Sigmoid colon (tissue), 6 donors: ENCODE measurements at regions not wholly inside any gene's neighbourhood (a gene's known extent, or its start where the extent isn't known, plus 50 kb on each side); places are given as distances from the start of the nearest gene placed in this dataset.

Experiments used
- DNase-seq: peaks from one replicate; pipeline ENCODE4 v3.0.0-alpha.2; 2019
- H3K27ac ChIP-seq, 4 donors: fragments of 200-600 bp; sonication (generic); one replicate each; pipeline ENCODE4 v1.5.1; 2016 to 2019; ENCODE audit warnings: mild to moderate bottlenecking in 1 of 4
- H3K27me3 ChIP-seq, 3 donors: fragments of 200-600 bp; sonication (generic); one replicate each; pipeline ENCODE4 v1.5.1; 2019; ENCODE audit warnings: mild to moderate bottlenecking in 1 of 3
- H3K36me3 ChIP-seq, 4 donors: fragments of 200-600 bp; sonication (generic); one replicate each; pipeline ENCODE4 v1.5.1; 2016 to 2019
- H3K4me1 ChIP-seq, 4 donors: fragments of 200-600 bp; sonication (generic); one replicate each; pipeline ENCODE4 v1.5.1; 2017 to 2019
- H3K4me3 ChIP-seq, 4 donors: fragments of 200-600 bp; sonication (generic); one replicate each; pipeline ENCODE4 v1.5.1; 2017 to 2019; ENCODE audit warnings: mild to moderate bottlenecking in 2 of 4, moderate library complexity in 1 of 4
- H3K9me3 ChIP-seq, 4 donors: fragments of 200-600 bp in 3 of 4; sonication (generic) in 3 of 4; one replicate each; pipeline versions ENCODE4 v1.5.1 to v1.6.1; 2013 to 2019
- CTCF ChIP-seq, 4 experiments: fragments of 450-650 bp in 3 of 4; fragments of 200-600 bp in 1 of 4; IDR thresholded peaks; one replicate each; pipeline ENCODE4 v1.5.1; 2016 to 2019; ENCODE audit warnings: antibody characterized with exemption in 4 of 4, mild to moderate bottlenecking in 3 of 4, moderate library complexity in 2 of 4
- EP300 ChIP-seq, 4 donors: sonication (generic); formaldehyde crosslinking; IDR thresholded peaks; one replicate each; pipeline ENCODE4 v1.6.1; 2017; ENCODE audit warnings: antibody characterized with exemption in 4 of 4
- POLR2A ChIP-seq, 2 donors: fragments of 450-650 bp; IDR thresholded peaks; one replicate each; pipeline ENCODE4 v1.6.1; 2016; ENCODE audit warnings: antibody characterized with exemption in 2 of 2, mild to moderate bottlenecking in 2 of 2, moderate library complexity in 2 of 2
- POLR2AphosphoS5 ChIP-seq, 4 donors: sonication (generic); formaldehyde crosslinking; IDR thresholded peaks; one replicate each; pipeline ENCODE4 v1.6.1; 2017; ENCODE audit warnings: antibody characterized with exemption in 4 of 4
- WGBS, 2 donors: extraction: QIAGEN DNeasy Blood & Tissue Kit; methylation state at CpG; one replicate each; pipeline ENCODE4 v1.1.7; 2013; 5-methylcytosine and 5-hydroxymethylcytosine counted together
- intact Hi-C: fragments of 100-400 bp; cut with DNase I; formaldehyde crosslinking; loops from one replicate; pipeline ENCODE4 v1.15.1; 2023
- donor health status: healthy with polysubstance abuse.
- donor health status: healthy.

GRCh38 chr2:221752781-221753180, 180.7 kb upstream of the EPHA4 start:
- intact Hi-C loops: loop anchor here (5.0 kb wide), 1 partner anchor 190 kb away; no protein-coding TSS in a partner anchor
- 89 to 96% methylated on average over 4 of the region's 4 CpGs for WGBS, 2 donors

GRCh38 chr2:221750316-221750715, 178.2 kb upstream of the EPHA4 start:
- Histone ChIP-seq H3K36me3 (no peaks in the 10 kb centered on the region), H3K4me1 (peaks cover 0 to 13% (median 5%) of the 10 kb centered on the region in 4 donors), H3K9me3 (no peaks in the 10 kb centered on the region), H3K4me3 (no peak overlapping the region), H3K27me3 (no peaks in the 10 kb centered on the region), H3K27ac (peak overlapping the region in 3 of 4 donors; percentile 42 to 60 (median 51))
- intact Hi-C loops: loop anchor here (5.0 kb wide), 1 partner anchor 192 kb away; no protein-coding TSS in a partner anchor
- no peak for DNase-seq
- WGBS, 2 donors: 94 to 98% methylated on average over 1 of the region's 1 CpG
- TF ChIP-seq POLR2AphosphoS5 (IDR thresholded peaks at IDR 0.05) (peak; percentile 28 to 76 (median 56)), CTCF (IDR thresholded peaks at IDR 0.05) (no peak)

More at GRCh38 chr2:221752781-221753180, 180.7 kb upstream of the EPHA4 start:
- Histone ChIP-seq H3K4me3 (no peak overlapping the region), H3K4me1 (peaks cover 0 to 13% (median 5%) of the 10 kb centered on the region in 4 donors), H3K27me3 (no peaks in the 10 kb centered on the region), H3K27ac (no peak overlapping the region), H3K36me3 (no peaks in the 10 kb centered on the region), H3K9me3 (no peaks in the 10 kb centered on the region)
- DNase-seq: no peak
- no peak for TF ChIP-seq CTCF (IDR thresholded peaks at IDR 0.05)
- no peak for TF ChIP-seq POLR2AphosphoS5 (IDR thresholded peaks at IDR 0.05)
- no peak for TF ChIP-seq EP300 (IDR thresholded peaks at IDR 0.05)
- TF ChIP-seq POLR2A (IDR thresholded peaks at IDR 0.05): no peak

GRCh38 chr2:221747289-221747972, 175.3 kb upstream of the EPHA4 start:
- H3K4me3 ChIP-seq: no peak overlapping the region
- WGBS, 2 donors: 84 to 87% methylated on average over 3 of the region's 3 CpGs
- TF ChIP-seq CTCF (IDR thresholded peaks at IDR 0.05) (no peak), POLR2A (IDR thresholded peaks at IDR 0.05) (no peak), POLR2AphosphoS5 (IDR thresholded peaks at IDR 0.05) (no peak), EP300 (IDR thresholded peaks at IDR 0.05) (no peak)
- intact Hi-C loops: no loop called here
- H3K4me1 ChIP-seq: peaks cover 0 to 13% (median 5%) of the 10 kb centered on the region in 4 donors
- no peaks in the 10 kb centered on the region for H3K36me3 ChIP-seq
- no peaks in the 10 kb centered on the region for H3K9me3 ChIP-seq
- H3K27me3 ChIP-seq: no peaks in the 10 kb centered on the region
- no peak for DNase-seq
- H3K27ac ChIP-seq: peak overlapping the region in 1 of 4 donors; percentile 2

GRCh38 chr2:221741496-221742211, 169.6 kb upstream of the EPHA4 start:
- no peak for TF ChIP-seq EP300 (IDR thresholded peaks at IDR 0.05)
- TF ChIP-seq POLR2AphosphoS5 (IDR thresholded peaks at IDR 0.05): no peak
- TF ChIP-seq POLR2A (IDR thresholded peaks at IDR 0.05): no peak
- no peak for TF ChIP-seq CTCF (IDR thresholded peaks at IDR 0.05)
- Histone ChIP-seq H3K4me1 (no peaks in the 10 kb centered on the region), H3K27ac (no peak overlapping the region), H3K27me3 (no peaks in the 10 kb centered on the region), H3K9me3 (no peaks in the 10 kb centered on the region), H3K36me3 (no peaks in the 10 kb centered on the region), H3K4me3 (no peak overlapping the region)
- no peak for DNase-seq
- intact Hi-C loops: no loop called here
- 62 to 76% methylated on average over 4 of the region's 4 CpGs for WGBS, 2 donors
